ENCODE measurements at regions not wholly inside any gene's neighbourhood (a gene's known extent, or its start where the extent isn't known, plus 50 kb on each side); places are given as distances from the start of the nearest gene placed in this dataset.

DNA sequence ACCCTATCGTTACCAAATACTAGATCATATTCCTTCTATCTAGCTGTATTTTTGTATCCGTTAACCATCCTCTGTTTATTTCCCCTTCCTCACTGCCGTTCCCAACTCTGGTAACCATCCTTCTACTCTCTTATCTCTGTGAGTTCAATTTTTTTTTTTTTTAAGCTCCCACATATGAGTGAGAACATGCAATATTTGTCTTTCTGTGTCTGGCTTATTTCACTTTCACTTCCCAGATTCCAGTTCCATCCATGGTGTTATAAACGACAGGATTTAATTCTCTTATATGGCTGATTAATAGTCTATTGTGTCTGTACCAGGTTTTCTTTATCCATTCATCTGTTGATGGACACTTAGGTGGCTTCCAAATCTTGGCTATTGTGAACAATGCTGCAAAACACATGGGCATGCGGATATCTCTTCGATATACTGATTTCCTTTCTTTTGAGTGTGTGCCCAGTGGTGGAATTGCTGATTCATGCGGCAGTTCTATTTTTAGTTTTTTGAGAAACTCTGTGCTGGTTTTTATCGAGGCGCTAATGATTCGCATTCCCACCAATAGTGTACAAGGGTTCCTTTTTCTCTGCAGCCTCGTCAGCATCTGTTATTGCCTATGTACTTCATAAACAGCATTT is 599.6 kb downstream of the TMEM114 start:
- Histone ChIP-seq H3K36me3 (no peaks in the 10 kb centered on the region), H3K27ac (no peak overlapping the region), H3K27me3 (no peaks in the 10 kb centered on the region), H3K4me3 (no peak overlapping the region), H3K9me3 (no peaks in the 10 kb centered on the region), H3K4me1 (no peaks in the 10 kb centered on the region)
- TF ChIP-seq CTCF (IDR thresholded peaks at IDR 0.05): no peak
- intact Hi-C loops (cut with DNase I): no loop called here
- DNase-seq (ENCODE audit: low spot score in 2 of 2): no peak

DNA sequence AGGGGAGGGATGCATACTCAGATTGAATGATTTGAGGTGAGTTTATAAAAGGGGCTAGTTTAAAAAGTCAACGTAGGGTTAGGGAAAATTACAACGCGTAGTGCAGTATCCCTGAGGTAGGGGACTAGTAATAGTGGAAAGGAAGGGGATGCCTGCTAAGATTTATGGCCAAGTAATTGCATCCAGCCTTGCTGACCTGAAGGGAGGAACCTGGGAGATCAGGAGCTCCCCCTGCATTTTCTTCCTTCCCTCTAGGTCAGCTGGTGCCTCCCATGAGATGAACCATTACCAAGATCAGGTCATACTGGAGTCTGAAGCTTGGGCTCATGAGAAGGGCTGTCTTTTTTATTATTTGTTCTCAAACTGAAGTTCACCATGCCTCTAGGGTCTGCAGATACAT is 606.6 kb downstream of the TMEM114 start:
- H3K4me3 ChIP-seq: no peak overlapping the region
- DNase-seq (ENCODE audit: low spot score in 2 of 2): no peak
- no peaks in the 10 kb centered on the region for H3K27me3 ChIP-seq
- no peak overlapping the region for H3K27ac ChIP-seq
- H3K36me3 ChIP-seq: no peaks in the 10 kb centered on the region
- intact Hi-C loops (cut with DNase I): no loop called here
- no peaks in the 10 kb centered on the region for H3K4me1 ChIP-seq
- H3K9me3 ChIP-seq: no peaks in the 10 kb centered on the region
- TF ChIP-seq CTCF (IDR thresholded peaks at IDR 0.05): no peak

GRCh38 chr16:7980133-7980483 is 610.2 kb downstream of the TMEM114 start:
- no peaks in the 10 kb centered on the region for H3K9me3 ChIP-seq
- no peaks in the 10 kb centered on the region for H3K27me3 ChIP-seq
- no peak for TF ChIP-seq CTCF (IDR thresholded peaks at IDR 0.05)
- H3K27ac ChIP-seq: no peak overlapping the region
- H3K4me1 ChIP-seq: no peaks in the 10 kb centered on the region
- intact Hi-C loops (cut with DNase I): no loop called here
- no peak overlapping the region for H3K4me3 ChIP-seq
- no peaks in the 10 kb centered on the region for H3K36me3 ChIP-seq
- no peak for DNase-seq (ENCODE audit: low spot score in 2 of 2)

- Histone ChIP-seq H3K4me1 (no peaks in the 10 kb centered on the region), H3K27me3 (no peaks in the 10 kb centered on the region), H3K4me3 (no peak overlapping the region), H3K36me3 (no peaks in the 10 kb centered on the region), H3K9me3 (no peaks in the 10 kb centered on the region), H3K27ac (no peak overlapping the region)
- no peak for TF ChIP-seq CTCF (IDR thresholded peaks at IDR 0.05)
- DNase-seq (ENCODE audit: low spot score in 2 of 2): no peak
- intact Hi-C loops (cut with DNase I): no loop called here
These were observed 610.7 kb downstream of the TMEM114 start for GRCh38 chr16:7979448-7980132.

GRCh38 chr16:7976563-7976962 is 613.7 kb downstream of the TMEM114 start:
- Histone ChIP-seq H3K36me3 (no peaks in the 10 kb centered on the region), H3K9me3 (no peaks in the 10 kb centered on the region), H3K4me3 (no peak overlapping the region), H3K27ac (no peak overlapping the region), H3K27me3 (no peaks in the 10 kb centered on the region), H3K4me1 (no peaks in the 10 kb centered on the region)
- no peak for DNase-seq (ENCODE audit: low spot score in 2 of 2)
- TF ChIP-seq CTCF (IDR thresholded peaks at IDR 0.05): no peak
- intact Hi-C loops (cut with DNase I): no loop called here
